GM23338 (cell line): ENCODE measurements at regions not wholly inside any gene's neighbourhood (a gene's known extent, or its start where the extent isn't known, plus 50 kb on each side); places are given as distances from the start of the nearest gene placed in this dataset.

ENCODE experiments used
- ATAC-seq: fragments of 200-7000 bp; cut with Tn5 transposase; 3 replicates; pipeline ENCODE4 v1.9.1; 2020
- DNase-seq: peaks from one replicate; pipeline ENCODE4 v3.0.0-alpha.2; 2015; ENCODE audit warnings: low spot score
- H2AFZ ChIP-seq: fragments of 200-600 bp; sonication (generic); 2 replicates; pipeline ENCODE4 v1.8.0; 2016; ENCODE audit warnings: antibody characterized with exemption, mild to moderate bottlenecking, moderate library complexity
- H3F3A ChIP-seq: fragments of 200-600 bp; sonication (generic); replicated peaks from 2 replicates; pipeline ENCODE4 v1.8.0; 2017; ENCODE audit warnings: antibody characterized with exemption, mixed run types, low read depth
- H3K27ac ChIP-seq: fragments of 200-600 bp; sonication (generic); 2 replicates; pipeline ENCODE4 v1.6.1; 2016; ENCODE audit warnings: low read depth
- H3K27me3 ChIP-seq: fragments of 200-600 bp; sonication (generic); 2 replicates; pipeline ENCODE4 v1.8.0; 2016; ENCODE audit warnings: mild to moderate bottlenecking, mixed run types, moderate library complexity; ENCODE audit not compliant: insufficient read depth
- H3K36me3 ChIP-seq: fragments of 200-600 bp; sonication (generic); 2 replicates; pipeline ENCODE4 v1.8.0; 2016; ENCODE audit warnings: mild to moderate bottlenecking; ENCODE audit not compliant: insufficient read depth
- H3K4me1 ChIP-seq: fragments of 200-600 bp; sonication (generic); 2 replicates; pipeline ENCODE4 v1.8.0; 2016; ENCODE audit warnings: mild to moderate bottlenecking, moderate library complexity; ENCODE audit not compliant: insufficient read depth
- H3K4me2 ChIP-seq: fragments of 200-600 bp; sonication (generic); 2 replicates; pipeline ENCODE4 v1.7.1; 2017; ENCODE audit warnings: mixed run types
- H3K4me3 ChIP-seq: fragments of 200-600 bp; sonication (generic); 2 replicates; pipeline ENCODE4 v1.6.1; 2016; ENCODE audit warnings: mixed run types
- H3K79me2 ChIP-seq: fragments of 200-600 bp; sonication (generic); replicated peaks from 2 replicates; pipeline ENCODE4 v1.8.0; 2017; ENCODE audit warnings: mild to moderate bottlenecking; ENCODE audit not compliant: insufficient read depth
- H3K9me2 ChIP-seq: fragments of 200-600 bp; sonication (generic); 2 replicates; pipeline ENCODE4 v1.8.0; 2017; ENCODE audit not compliant: insufficient read depth
- H4K20me1 ChIP-seq: fragments of 200-600 bp; sonication (generic); replicated peaks from 2 replicates; pipeline ENCODE4 v1.8.0; 2017; ENCODE audit warnings: mild to moderate bottlenecking; ENCODE audit not compliant: insufficient read depth
- H3K27ac Mint-ChIP-seq: 2 replicates; pipeline ENCODE4 v1.8.0; 2020; ENCODE audit warnings: inconsistent platforms, mild to moderate bottlenecking, moderate library complexity, mixed read lengths
- H3K27me3 Mint-ChIP-seq: 3 replicates; pipeline ENCODE4 v1.8.0; 2022; ENCODE audit warnings: low read depth, mild to moderate bottlenecking, moderate library complexity, mixed read lengths, inconsistent platforms; ENCODE audit not compliant: insufficient read depth, poor library complexity
- H3K36me3 Mint-ChIP-seq: 3 replicates; pipeline ENCODE4 v1.8.0; 2021; ENCODE audit warnings: low read depth, mild to moderate bottlenecking, inconsistent platforms, moderate library complexity, mixed read lengths
- H3K4me1 Mint-ChIP-seq: 3 replicates; pipeline ENCODE4 v1.8.0; 2020; ENCODE audit warnings: mild to moderate bottlenecking, inconsistent platforms, mixed read lengths
- H3K4me3 Mint-ChIP-seq: 3 replicates; pipeline ENCODE4 v1.8.0; 2021; ENCODE audit warnings: moderate library complexity, mild to moderate bottlenecking, inconsistent platforms, mixed read lengths
- H3K9me3 Mint-ChIP-seq: 3 replicates; pipeline ENCODE4 v1.8.0; 2020; ENCODE audit warnings: moderate library complexity, mild to moderate bottlenecking, inconsistent platforms, mixed read lengths
- CREB1 ChIP-seq: fragments of 250-450 bp; sonication (Bioruptor Pico); IDR thresholded peaks from 2 replicates; pipeline ENCODE4 v1.5.0; 2020; ENCODE audit warnings: low read depth, mild to moderate bottlenecking, moderate library complexity
- CTCF ChIP-seq, 2 experiments: fragments of 200-600 bp in 1 of 2; sonication (generic) in 1 of 2; conservative IDR thresholded peaks; 2 replicates each; pipeline versions ENCODE4 v1.5.1 to v1.6.1; 2016 to 2017; ENCODE audit warnings: antibody characterized with exemption in 2 of 2, low read depth in 2 of 2, mild to moderate bottlenecking in 2 of 2, moderate library complexity in 1 of 2
- ETS1 ChIP-seq: IDR thresholded peaks from 2 replicates; pipeline ENCODE4 v1.6.1; 2016; ENCODE audit warnings: antibody characterized with exemption
- EZH2 ChIP-seq: fragments of 200-600 bp; sonication (generic); IDR thresholded peaks from one replicate; pipeline ENCODE4 v1.8.0; 2017; ENCODE audit warnings: antibody characterized with exemption, mild to moderate bottlenecking, low read depth; ENCODE audit not compliant: unreplicated experiment
- EZH2phosphoT487 ChIP-seq: fragments of 200-600 bp; sonication (generic); IDR thresholded peaks from one replicate; pipeline ENCODE4 v1.8.1; 2018; ENCODE audit warnings: antibody characterized with exemption; ENCODE audit not compliant: unreplicated experiment
- JUNB ChIP-seq: IDR thresholded peaks from one replicate; pipeline ENCODE4 v1.6.1; 2016; ENCODE audit warnings: antibody characterized with exemption; ENCODE audit not compliant: unreplicated experiment
- NANOG ChIP-seq: IDR thresholded peaks from 2 replicates; pipeline ENCODE4 v1.6.1; 2016; ENCODE audit warnings: antibody characterized with exemption, borderline replicate concordance
- POLR2AphosphoS5 ChIP-seq: IDR thresholded peaks from 2 replicates; pipeline ENCODE4 v1.6.1; 2016; ENCODE audit warnings: antibody characterized with exemption, low read depth
- REST ChIP-seq: IDR thresholded peaks from one replicate; pipeline ENCODE4 v1.6.1; 2018; ENCODE audit warnings: antibody characterized with exemption; ENCODE audit not compliant: unreplicated experiment
- STAT1 ChIP-seq: IDR thresholded peaks from one replicate; pipeline ENCODE4 v1.6.1; 2016; ENCODE audit warnings: antibody characterized with exemption; ENCODE audit not compliant: unreplicated experiment
- ZNF114 ChIP-seq: fragments of 250-450 bp; sonication (Bioruptor Pico); IDR thresholded peaks from 2 replicates; pipeline ENCODE4 v1.5.0; 2020; ENCODE audit warnings: mild to moderate bottlenecking, moderate library complexity
- ZNF331 ChIP-seq: fragments of 250-450 bp; sonication (Bioruptor Pico); IDR thresholded peaks from 2 replicates; pipeline ENCODE4 v1.5.0; 2020; ENCODE audit warnings: low read depth, mild to moderate bottlenecking, moderate library complexity
- ZNF462 ChIP-seq: fragments of 250-450 bp; sonication (Bioruptor Pico); IDR thresholded peaks from 2 replicates; pipeline ENCODE4 v1.5.0; 2020; ENCODE audit warnings: mild to moderate bottlenecking, moderate library complexity

GRCh38 chrX:79573760-79574159 is 206.6 kb upstream of the ITM2A start:
- H3K27ac Mint-ChIP-seq = no peak overlapping the region
- no peak for DNase-seq
- H3K4me2 ChIP-seq = no peak overlapping the region
- H3K79me2 ChIP-seq = no peaks in the 10 kb centered on the region
- no peak overlapping the region for H3K4me3 ChIP-seq
- H3K36me3 Mint-ChIP-seq = no peaks in the 10 kb centered on the region; the same call in 2 of the 3 replicates
- H3K9me3 Mint-ChIP-seq = peaks cover 5% of the 10 kb centered on the region; the same call in 2 of the 3 replicates
- H2AFZ ChIP-seq = no peak overlapping the region
- no peaks in the 10 kb centered on the region for H3K27me3 Mint-ChIP-seq
- H3K36me3 ChIP-seq = no peaks in the 10 kb centered on the region
- H3K4me1 Mint-ChIP-seq = no peaks in the 10 kb centered on the region
- no peaks in the 10 kb centered on the region for H3K27me3 ChIP-seq
- H3K4me3 Mint-ChIP-seq = no peak overlapping the region
- ATAC-seq = no peak
- H4K20me1 ChIP-seq = no peaks in the 10 kb centered on the region
- no peaks in the 10 kb centered on the region for H3F3A ChIP-seq
- no peaks in the 10 kb centered on the region for H3K4me1 ChIP-seq
- no peaks in the 10 kb centered on the region for H3K9me2 ChIP-seq
- no peak overlapping the region for H3K27ac ChIP-seq
- TF ChIP-seq ZNF462 (no peak), EZH2 (no peak), STAT1 (no peak), ZNF331 (CRISPR knock-in tag) (no peak), NANOG (no peak), CTCF (conservative IDR thresholded peaks at IDR 0.05; ENCODE audit: low read depth in 2 of 2) (no peak), REST (no peak), JUNB (no peak), ETS1 (no peak), EZH2phosphoT487 (no peak), ZNF114 (CRISPR knock-in tag) (no peak), CREB1 (CRISPR knock-in tag) (no peak), POLR2AphosphoS5 (no peak)
